ENCODE measurements at regions not wholly inside any gene's neighbourhood (a gene's known extent, or its start where the extent isn't known, plus 50 kb on each side); places are given as distances from the start of the nearest gene placed in this dataset.

DNA sequence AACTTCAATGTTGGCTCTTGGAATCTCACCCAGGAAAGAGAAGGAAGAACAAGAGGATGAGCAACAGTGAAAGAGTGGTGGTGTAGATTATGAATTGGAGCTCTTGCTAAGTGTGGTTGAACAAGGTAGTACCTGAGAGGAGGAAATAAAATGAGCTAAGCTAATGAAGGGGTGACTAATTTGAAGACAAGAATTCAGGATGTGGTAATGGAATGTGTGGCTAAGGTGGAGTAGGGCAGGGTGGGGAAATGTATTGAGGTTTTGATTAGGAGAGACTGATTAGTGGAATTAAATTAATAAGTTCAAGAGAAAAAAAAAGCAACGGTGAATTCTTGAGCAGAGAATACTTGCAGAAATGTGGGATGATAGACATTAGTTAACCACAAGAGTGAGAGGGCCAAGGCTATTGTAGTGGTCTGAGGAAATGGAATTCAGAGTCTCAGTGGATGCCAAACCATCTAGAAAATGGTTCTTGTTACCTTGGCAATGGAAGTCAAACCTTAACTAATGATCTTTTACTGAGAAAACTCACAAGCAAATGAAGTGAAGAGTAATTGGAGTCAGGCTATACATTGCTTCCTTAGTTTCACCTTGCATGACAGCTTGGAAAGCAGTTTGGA is 648.3 kb upstream of the ZNF608 start:
- Mint-ChIP-seq H3K9me3 (peaks cover 8 to 10% of the 10 kb centered on the region in 2 donors), H3K27me3 (ENCODE audit: low read depth) (no peaks in the 10 kb centered on the region), H3K4me1 (ENCODE audit: low read depth) (no peaks in the 10 kb centered on the region), H3K4me3 (no peak overlapping the region), H3K27ac (no peak overlapping the region), H3K36me3 (ENCODE audit: insufficient read depth in 2 of 2) (no peaks in the 10 kb centered on the region)
- no peak for ATAC-seq (replicated peaks in 1 of 2)
- DNase-seq, result no peak

DNA sequence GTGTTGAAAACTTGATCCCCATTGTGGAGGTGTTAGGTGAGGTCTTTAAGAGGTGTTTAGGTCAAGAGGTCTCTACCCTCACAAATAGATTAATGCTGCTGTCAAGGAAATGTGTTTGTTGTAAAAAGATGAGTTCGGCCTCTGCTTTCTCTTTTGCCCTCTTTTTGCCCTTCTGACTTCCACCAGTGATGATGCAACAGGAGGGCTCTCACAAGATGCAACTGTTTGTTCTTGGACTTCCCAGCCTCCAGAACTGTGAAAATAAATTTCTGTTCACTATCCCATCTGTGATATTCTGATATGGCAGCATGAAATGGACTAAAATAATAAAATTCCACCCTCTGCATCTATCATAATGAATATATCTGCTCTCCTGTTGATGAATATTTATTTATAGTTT is 650.0 kb upstream of the ZNF608 start:
- Mint-ChIP-seq H3K4me1 (ENCODE audit: low read depth) (no peaks in the 10 kb centered on the region), H3K36me3 (ENCODE audit: insufficient read depth in 2 of 2) (no peaks in the 10 kb centered on the region), H3K27ac (no peak overlapping the region), H3K4me3 (no peak overlapping the region), H3K27me3 (ENCODE audit: low read depth) (no peaks in the 10 kb centered on the region), H3K9me3 (peaks cover 8 to 10% of the 10 kb centered on the region in 2 donors)
- no peak for ATAC-seq (replicated peaks in 1 of 2)
- no peak for DNase-seq

- H3K36me3 Mint-ChIP-seq (ENCODE audit: insufficient read depth in 2 of 2), result no peaks in the 10 kb centered on the region
- ATAC-seq (replicated peaks in 1 of 2) (no peak), DNase-seq (no peak)
- H3K4me1 Mint-ChIP-seq (ENCODE audit: low read depth), result no peaks in the 10 kb centered on the region
- H3K27me3 Mint-ChIP-seq (ENCODE audit: low read depth), result no peaks in the 10 kb centered on the region
- no peak overlapping the region for H3K27ac Mint-ChIP-seq
- peaks cover 7 to 10% of the 10 kb centered on the region in 2 donors for H3K9me3 Mint-ChIP-seq
- H3K4me3 Mint-ChIP-seq, result no peak overlapping the region
Observed at GRCh38 chr5:125398466-125398865, 652.0 kb upstream of the ZNF608 start.

GRCh38 chr5:125399885-125400284 is 653.4 kb upstream of the ZNF608 start:
- ATAC-seq (replicated peaks in 1 of 2) (no peak), DNase-seq (no peak)
- H3K27me3 Mint-ChIP-seq (ENCODE audit: low read depth), result no peaks in the 10 kb centered on the region
- no peak overlapping the region for H3K27ac Mint-ChIP-seq
- peaks cover 0 to 4% of the 10 kb centered on the region in 2 donors for H3K9me3 Mint-ChIP-seq
- no peak overlapping the region for H3K4me3 Mint-ChIP-seq
- H3K36me3 Mint-ChIP-seq (ENCODE audit: insufficient read depth in 2 of 2), result no peaks in the 10 kb centered on the region
- no peaks in the 10 kb centered on the region for H3K4me1 Mint-ChIP-seq (ENCODE audit: low read depth)

DNA sequence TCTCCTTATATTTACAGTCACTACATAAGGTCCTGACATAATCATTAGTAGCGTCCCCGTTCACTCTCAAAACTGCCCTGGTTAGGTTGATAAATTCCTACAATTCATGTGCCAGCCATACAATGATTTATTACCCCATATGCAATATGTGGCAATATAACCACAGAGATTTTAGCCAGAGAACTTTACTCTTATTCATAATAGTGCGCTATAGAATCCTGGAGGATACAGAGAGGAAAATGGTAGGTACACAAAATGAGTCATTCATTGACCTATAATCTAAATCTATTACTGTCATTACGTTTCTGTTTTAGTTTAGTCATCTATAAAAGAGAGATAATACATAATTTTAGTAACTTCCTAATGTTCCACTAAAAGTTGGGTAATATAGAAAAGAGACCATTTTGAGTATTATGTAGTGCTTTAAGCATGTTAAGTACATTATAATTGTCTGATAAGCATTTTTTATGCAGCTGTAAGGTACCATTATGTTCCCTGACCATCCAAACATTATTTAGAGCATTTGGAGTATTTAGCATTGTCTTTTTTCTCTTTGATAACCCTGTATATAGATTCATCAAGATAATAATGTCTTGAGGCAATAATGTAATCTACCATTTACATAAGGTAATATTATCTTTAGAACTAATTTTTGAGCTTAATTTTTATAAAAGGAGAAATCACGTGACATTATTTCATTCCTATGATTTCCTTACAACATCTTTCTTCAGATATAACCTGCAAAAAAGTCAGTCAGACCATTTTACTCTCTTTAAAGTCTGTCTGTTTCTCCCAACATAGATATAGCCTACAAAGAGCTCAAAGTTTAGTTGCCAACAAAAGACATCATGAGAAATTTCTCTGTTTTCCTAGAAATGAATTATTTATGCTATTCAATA is 655.5 kb upstream of the ZNF608 start:
- ATAC-seq (replicated peaks in 1 of 2) (no peak), DNase-seq (no peak)
- no peaks in the 10 kb centered on the region for H3K4me1 Mint-ChIP-seq (ENCODE audit: low read depth)
- H3K36me3 Mint-ChIP-seq (ENCODE audit: insufficient read depth in 2 of 2), result no peaks in the 10 kb centered on the region
- H3K27ac Mint-ChIP-seq, result no peak overlapping the region
- no peaks in the 10 kb centered on the region for H3K27me3 Mint-ChIP-seq (ENCODE audit: low read depth)
- peaks cover 0 to 4% of the 10 kb centered on the region in 2 donors for H3K9me3 Mint-ChIP-seq
- H3K4me3 Mint-ChIP-seq, result no peak overlapping the region

- no peaks in the 10 kb centered on the region for H3K36me3 Mint-ChIP-seq (ENCODE audit: insufficient read depth in 2 of 2)
- no peaks in the 10 kb centered on the region for H3K27me3 Mint-ChIP-seq (ENCODE audit: low read depth)
- H3K9me3 Mint-ChIP-seq, result peaks cover 0 to 4% of the 10 kb centered on the region in 2 donors
- DNase-seq (no peak), ATAC-seq (replicated peaks in 1 of 2) (no peak)
- H3K4me3 Mint-ChIP-seq, result no peak overlapping the region
- no peaks in the 10 kb centered on the region for H3K4me1 Mint-ChIP-seq (ENCODE audit: low read depth)
- H3K27ac Mint-ChIP-seq, result no peak overlapping the region
Observed at GRCh38 chr5:125402787-125403186, 656.3 kb upstream of the ZNF608 start.

GRCh38 chr5:125404056-125404455 is 657.6 kb upstream of the ZNF608 start:
- Mint-ChIP-seq H3K27ac (no peak overlapping the region), H3K4me1 (ENCODE audit: low read depth) (no peaks in the 10 kb centered on the region), H3K9me3 (peaks cover 0 to 4% of the 10 kb centered on the region in 2 donors), H3K36me3 (ENCODE audit: insufficient read depth in 2 of 2) (no peaks in the 10 kb centered on the region), H3K4me3 (no peak overlapping the region), H3K27me3 (ENCODE audit: low read depth) (no peaks in the 10 kb centered on the region)
- DNase-seq (no peak), ATAC-seq (replicated peaks in 1 of 2) (no peak)

DNA sequence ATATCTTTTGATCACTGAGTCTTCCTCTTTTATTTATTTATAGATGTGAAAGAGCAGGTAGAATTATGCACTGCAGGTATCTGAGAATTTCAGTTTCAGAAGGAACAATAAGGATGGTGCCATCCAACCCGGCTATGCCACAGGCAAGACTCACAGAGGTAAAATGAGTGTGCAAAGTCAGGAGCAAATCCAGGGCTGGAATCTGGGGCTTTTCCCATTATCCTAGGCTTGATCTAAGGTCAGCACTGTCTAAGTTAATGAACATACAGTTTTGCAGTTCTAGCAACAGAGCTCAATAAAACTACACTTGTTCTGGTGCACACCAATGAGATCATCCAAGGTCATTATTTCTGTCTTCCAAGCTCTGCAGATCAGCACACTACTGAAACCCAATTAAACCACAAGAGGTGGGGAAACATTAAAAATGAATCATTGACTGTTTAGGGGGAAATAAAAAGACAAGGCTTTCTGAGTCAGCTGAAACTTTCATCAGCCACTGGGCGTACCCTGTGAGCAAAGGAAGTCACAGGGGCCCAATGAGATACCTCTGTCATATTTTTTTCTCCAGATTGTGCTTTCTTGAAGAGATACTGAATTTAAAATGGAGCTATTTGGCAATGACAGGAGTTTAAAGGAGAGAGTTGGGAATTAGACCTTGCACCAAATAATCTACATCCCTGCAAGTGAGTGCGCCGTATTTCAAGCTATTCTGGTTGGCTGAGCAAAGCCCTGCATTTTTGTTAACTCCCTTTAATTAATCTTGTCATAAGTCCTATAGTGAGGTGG is 662.2 kb upstream of the ZNF608 start:
- Mint-ChIP-seq H3K4me1 (ENCODE audit: low read depth) (peaks cover 7% of the 10 kb centered on the region), H3K36me3 (ENCODE audit: insufficient read depth in 2 of 2) (no peaks in the 10 kb centered on the region), H3K4me3 (peak overlapping the region in 1 of 2 donors; percentile 18), H3K27me3 (ENCODE audit: low read depth) (no peaks in the 10 kb centered on the region), H3K9me3 (peaks cover 0 to 2% of the 10 kb centered on the region in 2 donors), H3K27ac (no peak overlapping the region)
- DNase-seq, result peak in 1 of 2 donors; percentile 15
- peak; percentile 54 to 86 for ATAC-seq (replicated peaks in 1 of 2)

DNA sequence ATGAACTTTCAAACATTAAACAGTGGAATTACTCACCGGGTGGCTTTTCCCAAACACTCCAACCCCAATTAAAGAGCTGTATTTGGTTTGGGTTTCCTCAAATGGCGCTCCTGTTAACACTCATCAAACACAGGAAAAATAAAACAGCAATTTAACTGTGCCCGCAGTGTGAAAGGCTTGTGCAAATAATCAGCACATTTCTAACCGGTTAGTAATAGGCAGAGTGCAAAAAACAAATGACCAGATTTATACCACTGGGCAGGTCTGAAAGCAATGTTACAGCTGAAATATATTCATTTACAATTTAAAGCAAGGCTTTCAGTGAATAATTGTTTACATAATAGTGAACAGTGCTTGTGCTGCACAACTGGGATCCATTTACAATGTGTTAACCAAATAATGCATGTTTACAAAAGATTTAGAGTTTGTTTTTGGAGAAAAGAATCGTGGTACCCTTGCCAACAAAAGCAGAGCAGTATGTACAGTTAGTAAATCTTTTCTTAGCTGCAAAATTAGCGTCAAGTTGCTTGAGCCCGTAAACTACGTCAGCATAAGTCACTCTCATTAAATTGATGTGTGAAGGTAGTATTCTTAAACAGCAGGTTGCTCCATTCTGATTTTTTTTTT is 662.9 kb upstream of the ZNF608 start:
- H3K36me3 Mint-ChIP-seq (ENCODE audit: insufficient read depth in 2 of 2), result no peaks in the 10 kb centered on the region
- H3K27ac Mint-ChIP-seq, result no peak overlapping the region
- H3K9me3 Mint-ChIP-seq, result peaks cover 0 to 2% of the 10 kb centered on the region in 2 donors
- no peak for DNase-seq
- no peak overlapping the region for H3K4me3 Mint-ChIP-seq
- ATAC-seq (replicated peaks in 1 of 2), result no peak
- no peaks in the 10 kb centered on the region for H3K27me3 Mint-ChIP-seq (ENCODE audit: low read depth)
- H3K4me1 Mint-ChIP-seq (ENCODE audit: low read depth), result peaks cover 7% of the 10 kb centered on the region

DNA sequence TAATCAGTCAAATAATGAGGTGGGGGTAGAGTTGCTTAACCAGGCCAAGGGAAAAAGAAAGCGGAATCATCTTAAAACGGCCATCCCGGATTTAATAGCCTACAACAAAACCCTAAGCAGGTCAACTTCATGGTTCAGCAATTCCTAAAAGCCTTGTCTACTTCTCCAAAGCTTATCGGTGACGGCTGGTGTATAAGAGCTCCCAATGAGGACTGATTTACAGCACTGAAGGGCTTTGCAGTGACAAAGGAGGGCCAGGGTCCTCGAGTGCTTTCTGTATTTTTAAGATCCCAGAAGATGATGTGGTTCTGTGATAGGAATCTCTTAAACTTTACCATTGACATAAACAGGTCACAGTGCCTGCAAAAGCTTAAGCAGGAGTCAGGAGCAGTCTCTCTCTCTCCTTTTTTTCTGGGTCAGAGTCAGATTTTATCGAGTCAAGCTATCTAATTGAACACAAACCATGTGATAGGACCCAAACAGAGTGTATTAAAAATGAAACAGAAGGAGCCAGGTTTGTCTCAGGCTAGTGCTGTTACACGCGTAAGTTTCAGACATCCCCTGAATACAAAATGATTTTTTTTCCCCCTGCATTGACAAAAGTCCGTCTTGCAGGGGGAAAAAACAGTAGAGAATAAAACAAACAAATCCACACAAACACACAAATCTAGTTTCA is 663.6 kb upstream of the ZNF608 start:
- no peak for ATAC-seq (replicated peaks in 1 of 2)
- Mint-ChIP-seq H3K36me3 (ENCODE audit: insufficient read depth in 2 of 2) (no peaks in the 10 kb centered on the region), H3K27me3 (ENCODE audit: low read depth) (no peaks in the 10 kb centered on the region), H3K4me1 (ENCODE audit: low read depth) (peaks cover 7% of the 10 kb centered on the region), H3K4me3 (no peak overlapping the region), H3K27ac (no peak overlapping the region), H3K9me3 (peaks cover 0 to 2% of the 10 kb centered on the region in 2 donors)
- no peak for DNase-seq

DNA sequence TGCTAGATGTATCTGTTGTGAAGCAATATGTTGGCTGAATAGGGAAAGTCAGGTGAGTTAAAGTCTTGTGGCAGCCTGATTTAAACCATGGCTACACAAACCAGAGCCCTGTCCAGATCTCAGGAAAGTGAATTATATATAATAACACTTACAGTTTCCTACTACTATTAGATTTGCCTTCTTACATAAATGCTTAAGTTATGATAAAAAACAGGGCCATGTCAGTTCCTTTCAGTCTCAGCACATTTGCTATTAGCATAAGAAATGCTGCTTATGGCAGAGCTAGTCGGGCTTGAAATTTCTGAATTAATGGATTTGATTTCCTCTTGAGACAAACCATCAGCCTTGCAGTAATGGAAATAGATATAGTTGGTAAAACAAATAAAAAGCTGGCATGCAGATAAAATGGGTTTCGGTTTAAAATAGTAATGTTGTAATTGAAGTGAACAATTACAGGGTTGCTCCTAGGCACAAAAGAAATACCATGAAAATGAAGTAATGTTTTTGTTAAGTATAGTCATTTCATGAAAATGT is 664.2 kb upstream of the ZNF608 start:
- no peak overlapping the region for H3K27ac Mint-ChIP-seq
- H3K27me3 Mint-ChIP-seq (ENCODE audit: low read depth), result no peaks in the 10 kb centered on the region
- no peaks in the 10 kb centered on the region for H3K36me3 Mint-ChIP-seq (ENCODE audit: insufficient read depth in 2 of 2)
- ATAC-seq (replicated peaks in 1 of 2) (no peak), DNase-seq (no peak)
- H3K4me3 Mint-ChIP-seq, result no peak overlapping the region
- H3K4me1 Mint-ChIP-seq (ENCODE audit: low read depth), result peaks cover 7% of the 10 kb centered on the region
- H3K9me3 Mint-ChIP-seq, result peaks cover 0 to 2% of the 10 kb centered on the region in 2 donors

GRCh38 chr5:125411071-125411743 is 664.8 kb upstream of the ZNF608 start:
- Mint-ChIP-seq H3K9me3 (peaks cover 0 to 2% of the 10 kb centered on the region in 2 donors), H3K27me3 (ENCODE audit: low read depth) (no peaks in the 10 kb centered on the region), H3K4me3 (no peak overlapping the region), H3K4me1 (ENCODE audit: low read depth) (peaks cover 7% of the 10 kb centered on the region), H3K36me3 (ENCODE audit: insufficient read depth in 2 of 2) (no peaks in the 10 kb centered on the region), H3K27ac (no peak overlapping the region)
- DNase-seq (no peak), ATAC-seq (replicated peaks in 1 of 2) (no peak)
